Caco-2 (cell line): ENCODE measurements at regions not wholly inside any gene's neighbourhood (a gene's known extent, or its start where the extent isn't known, plus 50 kb on each side); places are given as distances from the start of the nearest gene placed in this dataset.

Experiments
- BruUV-seq: library from RNA; stranded (reverse); fragments of 400-500 nt; replicated peaks from 2 replicates; lab custom pipeline; 2021; lab: Mats Ljungman, UMichigan
- CTCF ChIA-PET: fragments of 300-600 bp; sonication (Branson Sonifier 250); formaldehyde crosslinking; loops from one replicate; lab custom pipeline; 2022; ENCODE audit warnings: antibody characterized with exemption; lab: Charles Lee
- POLR2A ChIA-PET: fragments of 300-600 bp; sonication (Branson Sonifier 250); formaldehyde crosslinking; loops from one replicate; lab custom pipeline; 2022; ENCODE audit warnings: antibody characterized with exemption; lab: Charles Lee
- DNase-seq, 2 experiments: peaks; one replicate each; pipeline versions ENCODE4 v3.0.0 to v3.0.0-alpha.2; 2020 to 2022
- H3K27me3 ChIP-seq: replicated peaks from 2 replicates; pipeline ENCODE4 v1.6.0; 2011; ENCODE audit warnings: low read length; ENCODE audit not compliant: control insufficient read depth, insufficient read depth
- H3K36me3 ChIP-seq: 2 replicates; pipeline ENCODE4 v1.5.1; 2011; ENCODE audit warnings: low read length; ENCODE audit not compliant: control insufficient read depth, insufficient read depth
- H3K4me1 ChIP-seq: fragments of 250-450 bp; sonication (Bioruptor Pico); 2 replicates; pipeline ENCODE4 v1.5.1; 2020; ENCODE audit warnings: mild to moderate bottlenecking
- H3K4me3 ChIP-seq: 2 replicates; pipeline ENCODE4 v1.5.1; 2011; ENCODE audit warnings: low read depth, mild to moderate bottlenecking, control low read depth, low read length
- H3K9me3 ChIP-seq: fragments of 250-450 bp; sonication (Bioruptor Pico); 2 replicates; pipeline ENCODE4 v1.5.1; 2020; ENCODE audit warnings: mild to moderate bottlenecking, moderate library complexity
- H3K27ac Mint-ChIP-seq: one replicate; pipeline ENCODE4 v1.8.0; 2022; ENCODE audit warnings: mixed read lengths; ENCODE audit not compliant: unreplicated experiment
- H3K27me3 Mint-ChIP-seq: one replicate; pipeline ENCODE4 v1.8.0; 2022; ENCODE audit warnings: mixed read lengths; ENCODE audit not compliant: insufficient read depth, unreplicated experiment
- H3K36me3 Mint-ChIP-seq: one replicate; pipeline ENCODE4 v1.8.0; 2022; ENCODE audit warnings: mild to moderate bottlenecking, mixed read lengths; ENCODE audit not compliant: insufficient read depth, unreplicated experiment
- H3K4me1 Mint-ChIP-seq: one replicate; pipeline ENCODE4 v1.8.0; 2022; ENCODE audit warnings: low read depth, mixed read lengths; ENCODE audit not compliant: unreplicated experiment
- H3K4me3 Mint-ChIP-seq: one replicate; pipeline ENCODE4 v1.8.0; 2022; ENCODE audit warnings: mild to moderate bottlenecking, moderate library complexity, mixed read lengths; ENCODE audit not compliant: unreplicated experiment
- H3K9me3 Mint-ChIP-seq: one replicate; pipeline ENCODE4 v1.8.0; 2022; ENCODE audit warnings: mixed read lengths; ENCODE audit not compliant: unreplicated experiment
- intact Hi-C: fragments of 100-400 bp; cut with micrococcal nuclease; formaldehyde crosslinking; loops from one replicate; pipeline ENCODE4 v1.10.0; 2022; ENCODE audit not compliant: unreplicated experiment
- TF ChIP-seq, protein P1 (sequence below), 2 experiments: fragments of 200-600 bp in 1 of 2; IDR thresholded peaks; 1 replicate in 1 of 2; 2 replicates in 1 of 2; pipeline versions ENCODE4 v1.5.1 to v1.8.0; 2011 to 2022; ENCODE audit warnings: antibody characterized with exemption in 1 of 2, control low read depth in 1 of 2, inconsistent platforms in 1 of 2, low read depth in 1 of 2, low read length in 1 of 2, mild to moderate bottlenecking in 1 of 2, moderate library complexity in 1 of 2; ENCODE audit not compliant: insufficient read depth in 1 of 2, severe bottlenecking in 1 of 2, unreplicated experiment in 1 of 2

DNA sequence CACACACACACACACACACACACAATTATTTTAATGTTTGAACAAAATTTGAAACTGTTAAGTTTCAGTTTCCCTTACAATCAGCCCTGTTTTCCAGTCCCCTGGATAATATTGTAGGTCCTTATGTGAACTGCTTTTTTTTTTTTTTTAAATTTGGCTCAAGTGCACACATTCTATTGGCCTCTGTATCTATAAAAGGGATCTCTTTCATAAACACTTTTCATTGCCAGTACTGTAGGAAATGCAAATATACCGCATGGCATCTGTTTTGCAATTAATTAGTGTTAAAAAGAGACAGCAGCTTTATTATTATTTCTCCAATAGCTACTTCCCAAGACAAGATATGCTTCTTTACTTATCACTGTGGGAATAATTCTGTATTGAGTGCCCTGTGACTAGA is 738.7 kb downstream of the EPHA4 start:
- TF ChIP-seq, protein P1, sequence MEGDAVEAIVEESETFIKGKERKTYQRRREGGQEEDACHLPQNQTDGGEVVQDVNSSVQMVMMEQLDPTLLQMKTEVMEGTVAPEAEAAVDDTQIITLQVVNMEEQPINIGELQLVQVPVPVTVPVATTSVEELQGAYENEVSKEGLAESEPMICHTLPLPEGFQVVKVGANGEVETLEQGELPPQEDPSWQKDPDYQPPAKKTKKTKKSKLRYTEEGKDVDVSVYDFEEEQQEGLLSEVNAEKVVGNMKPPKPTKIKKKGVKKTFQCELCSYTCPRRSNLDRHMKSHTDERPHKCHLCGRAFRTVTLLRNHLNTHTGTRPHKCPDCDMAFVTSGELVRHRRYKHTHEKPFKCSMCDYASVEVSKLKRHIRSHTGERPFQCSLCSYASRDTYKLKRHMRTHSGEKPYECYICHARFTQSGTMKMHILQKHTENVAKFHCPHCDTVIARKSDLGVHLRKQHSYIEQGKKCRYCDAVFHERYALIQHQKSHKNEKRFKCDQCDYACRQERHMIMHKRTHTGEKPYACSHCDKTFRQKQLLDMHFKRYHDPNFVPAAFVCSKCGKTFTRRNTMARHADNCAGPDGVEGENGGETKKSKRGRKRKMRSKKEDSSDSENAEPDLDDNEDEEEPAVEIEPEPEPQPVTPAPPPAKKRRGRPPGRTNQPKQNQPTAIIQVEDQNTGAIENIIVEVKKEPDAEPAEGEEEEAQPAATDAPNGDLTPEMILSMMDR (IDR thresholded peaks at IDR 0.05; ENCODE audit: insufficient read depth in 1 of 2, low read depth in 1 of 2, low read length in 1 of 2, severe bottlenecking in 1 of 2, unreplicated experiment in 1 of 2), result no peak
- ChIA-PET CTCF (no interaction called here), POLR2A (no interaction called here)
- Mint-ChIP-seq H3K27me3 (peaks cover 7% of the 10 kb centered on the region), H3K4me3 (no peak overlapping the region), H3K9me3 (no peaks in the 10 kb centered on the region), H3K36me3 (no peaks in the 10 kb centered on the region), H3K27ac (no peak overlapping the region), H3K4me1 (no peaks in the 10 kb centered on the region)
- Histone ChIP-seq H3K36me3 (no peaks in the 10 kb centered on the region), H3K4me3 (no peak overlapping the region), H3K9me3 (no peaks in the 10 kb centered on the region), H3K27me3 (no peaks in the 10 kb centered on the region), H3K4me1 (no peaks in the 10 kb centered on the region)
- no peak for DNase-seq
- intact Hi-C loops, result no loop called here
- no TSS peak for BruUV-seq

DNA sequence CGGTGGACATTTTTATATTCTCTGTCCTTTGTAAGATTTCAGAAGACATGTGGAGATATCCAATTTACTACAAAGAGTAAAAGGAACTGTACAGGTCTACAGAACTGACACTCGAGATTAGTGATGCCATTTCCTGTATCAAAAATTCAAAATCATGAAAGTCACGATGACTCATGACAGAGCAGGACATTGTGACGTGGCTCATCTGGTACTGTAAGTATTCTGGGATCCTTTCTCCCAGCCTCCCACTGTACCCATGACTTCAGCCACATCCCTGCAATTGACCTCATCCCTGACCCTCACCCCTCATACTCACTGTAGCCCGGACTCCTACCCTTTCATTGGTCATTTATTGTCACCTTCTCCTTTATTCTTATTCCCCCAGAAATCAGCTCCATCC is 736.5 kb downstream of the EPHA4 start:
- ChIA-PET POLR2A (no interaction called here), CTCF (no interaction called here)
- no peaks in the 10 kb centered on the region for H3K4me1 ChIP-seq
- Mint-ChIP-seq H3K27me3 (peaks cover 7% of the 10 kb centered on the region), H3K27ac (no peak overlapping the region), H3K4me3 (no peak overlapping the region), H3K4me1 (no peaks in the 10 kb centered on the region), H3K36me3 (no peaks in the 10 kb centered on the region), H3K9me3 (no peaks in the 10 kb centered on the region)
- TF ChIP-seq, protein P1 (IDR thresholded peaks at IDR 0.05; ENCODE audit: insufficient read depth in 1 of 2, low read depth in 1 of 2, low read length in 1 of 2, severe bottlenecking in 1 of 2, unreplicated experiment in 1 of 2), result no peak
- H3K4me3 ChIP-seq, result no peak overlapping the region
- DNase-seq, result no peak
- H3K27me3 ChIP-seq, result no peaks in the 10 kb centered on the region
- H3K9me3 ChIP-seq, result no peaks in the 10 kb centered on the region
- no TSS peak for BruUV-seq
- no peaks in the 10 kb centered on the region for H3K36me3 ChIP-seq
- intact Hi-C loops, result no loop called here

GRCh38 chr2:220837226-220837625 is 734.9 kb downstream of the EPHA4 start:
- no peaks in the 10 kb centered on the region for H3K9me3 ChIP-seq
- ChIA-PET POLR2A (no interaction called here), CTCF (no interaction called here)
- H3K27me3 ChIP-seq, result no peaks in the 10 kb centered on the region
- no peaks in the 10 kb centered on the region for H3K9me3 Mint-ChIP-seq
- TF ChIP-seq, protein P1 (IDR thresholded peaks at IDR 0.05; ENCODE audit: insufficient read depth in 1 of 2, low read depth in 1 of 2, low read length in 1 of 2, severe bottlenecking in 1 of 2, unreplicated experiment in 1 of 2), result no peak
- H3K4me1 Mint-ChIP-seq, result no peaks in the 10 kb centered on the region
- no peak overlapping the region for H3K4me3 Mint-ChIP-seq
- H3K36me3 Mint-ChIP-seq, result no peaks in the 10 kb centered on the region
- H3K36me3 ChIP-seq, result no peaks in the 10 kb centered on the region
- H3K4me3 ChIP-seq, result no peak overlapping the region
- no peak for DNase-seq
- no TSS peak for BruUV-seq
- peaks cover 7% of the 10 kb centered on the region for H3K27me3 Mint-ChIP-seq
- intact Hi-C loops, result no loop called here
- no peaks in the 10 kb centered on the region for H3K4me1 ChIP-seq
- H3K27ac Mint-ChIP-seq, result no peak overlapping the region
